Lung microvascular endothelial cell (primary cell): ENCODE measurements at regions not wholly inside any gene's neighbourhood (a gene's known extent, or its start where the extent isn't known, plus 50 kb on each side); places are given as distances from the start of the nearest gene placed in this dataset.

Experiments used
- DNase-seq, 2 donors: peaks; one replicate each; pipeline versions ENCODE4 v3.0.0 to v3.0.0-alpha.2; 2010; ENCODE audit warnings: low read depth in 2 of 2

DNA sequence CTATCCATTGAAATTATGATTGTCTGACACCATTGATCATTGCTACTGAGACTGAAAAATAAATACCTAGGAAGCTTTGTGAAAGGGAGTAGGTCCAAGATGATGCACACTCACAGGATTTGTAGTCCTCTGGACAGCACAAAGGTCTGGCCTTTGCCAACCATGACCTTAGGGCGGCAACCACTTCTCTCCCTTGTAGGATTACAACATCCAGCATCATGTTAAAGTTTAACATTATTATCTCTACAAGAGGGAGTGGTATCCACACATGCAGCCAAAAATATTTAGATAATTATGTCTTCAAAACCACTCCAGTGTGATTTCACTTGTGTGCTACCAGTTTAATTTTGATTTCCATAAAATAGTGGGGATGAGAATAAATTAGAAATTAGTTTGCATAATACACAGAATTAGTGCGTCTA, 51.1 kb upstream of the NHSL1 start:
- no peak for DNase-seq

- no peak for DNase-seq
These were observed 54.9 kb upstream of the NHSL1 start for GRCh38 chr6:138554146-138554545.

- DNase-seq: peak; percentile 33 to 70
These were observed 56.2 kb upstream of the NHSL1 start for GRCh38 chr6:138555421-138555988.

GRCh38 chr6:138557147-138557546, 57.9 kb upstream of the NHSL1 start:
- no peak for DNase-seq

DNA sequence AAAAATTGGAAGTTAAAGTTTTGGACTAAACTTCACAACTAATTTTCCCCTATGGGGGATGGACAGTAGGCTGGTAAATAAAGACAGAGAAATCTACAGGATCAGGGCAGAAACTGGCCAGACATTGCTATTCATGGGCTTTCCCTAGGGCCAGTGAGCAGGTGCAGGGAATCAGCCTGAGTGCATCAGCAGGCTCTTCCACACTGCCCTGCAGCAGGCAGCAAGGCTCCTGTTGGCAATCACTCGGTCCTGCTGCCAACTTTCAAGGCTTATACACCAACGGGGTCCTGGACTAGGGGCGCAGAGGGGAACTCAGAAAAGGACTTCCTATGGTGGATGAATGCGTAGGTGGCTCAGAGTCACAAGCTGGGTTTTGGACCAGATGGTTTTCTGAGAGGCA, 59.8 kb upstream of the NHSL1 start:
- no peak for DNase-seq

DNA sequence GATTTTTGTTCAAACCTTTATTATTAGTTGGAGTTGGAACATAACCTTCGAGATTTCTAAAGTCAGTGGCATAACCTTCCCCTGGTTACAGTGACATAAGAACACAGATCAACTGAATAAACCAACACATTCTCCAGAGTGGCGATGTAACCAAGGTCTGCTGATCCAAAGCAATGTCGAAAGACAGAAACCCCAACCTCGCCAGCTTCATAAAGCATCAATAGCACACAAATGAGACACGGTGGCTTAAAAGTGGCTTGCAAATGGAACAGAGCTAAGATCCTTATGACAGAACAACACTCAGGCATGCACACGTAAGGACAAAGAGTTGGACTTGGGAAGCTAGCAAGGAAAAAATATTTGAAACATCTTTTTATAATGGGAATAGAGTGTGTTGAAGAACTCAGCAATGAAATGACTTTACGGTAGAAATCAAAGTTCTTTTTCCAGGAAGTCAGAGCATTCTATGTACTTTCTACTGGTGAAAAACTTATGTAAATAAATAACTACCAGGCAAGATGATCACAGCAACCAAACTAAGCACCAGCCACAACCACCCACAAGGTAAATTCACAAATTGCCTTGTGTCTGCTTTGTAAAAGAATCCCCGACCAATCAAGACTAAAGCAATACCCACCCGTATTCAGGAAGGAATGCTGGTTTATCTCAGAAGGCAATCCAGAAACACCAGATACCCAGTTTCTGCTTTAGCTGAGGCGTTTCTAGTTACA, 61.0 kb upstream of the NHSL1 start:
- DNase-seq: no peak

DNA sequence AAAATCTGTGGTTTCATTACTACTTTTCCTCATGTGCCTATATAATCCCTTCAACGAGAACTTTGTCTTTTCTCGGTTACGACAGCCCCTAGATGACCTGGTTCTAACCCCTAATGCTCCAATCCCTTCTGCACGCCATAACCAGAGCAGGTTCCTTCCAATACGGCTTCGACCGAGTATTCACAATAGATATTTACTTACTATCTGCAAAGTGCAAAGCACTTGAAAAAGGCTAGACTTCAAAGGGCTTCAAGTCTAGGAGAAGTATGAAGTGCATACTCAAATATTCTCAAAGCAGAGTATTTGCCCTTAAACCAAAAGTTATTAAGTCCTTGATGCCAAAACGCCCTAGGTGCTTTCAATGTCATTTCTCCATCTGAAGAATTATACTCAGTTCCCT, 63.4 kb upstream of the NHSL1 start:
- no peak for DNase-seq

DNA sequence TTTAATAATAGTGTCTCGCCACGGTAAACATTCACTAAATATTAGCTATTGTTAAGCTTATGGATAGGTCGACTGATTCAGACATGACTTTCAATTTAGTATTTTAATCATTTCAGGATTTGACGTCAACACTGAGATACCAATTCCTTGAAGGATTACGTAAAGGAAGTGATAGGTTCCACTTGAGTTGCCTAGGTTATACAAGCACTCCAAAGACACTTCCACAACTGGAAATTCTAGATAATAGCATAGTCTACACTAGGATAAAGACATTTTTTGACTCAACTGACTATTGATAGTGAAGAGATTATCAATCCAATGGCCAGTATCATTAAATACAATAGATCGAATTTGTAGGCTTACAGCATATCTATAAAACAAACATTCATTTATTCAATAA, 63.9 kb upstream of the NHSL1 start:
- no peak for DNase-seq

- no peak for DNase-seq
These were observed 64.4 kb upstream of the NHSL1 start for GRCh38 chr6:138563650-138564049.

GRCh38 chr6:138564170-138564721, 65.0 kb upstream of the NHSL1 start:
- no peak for DNase-seq

DNA sequence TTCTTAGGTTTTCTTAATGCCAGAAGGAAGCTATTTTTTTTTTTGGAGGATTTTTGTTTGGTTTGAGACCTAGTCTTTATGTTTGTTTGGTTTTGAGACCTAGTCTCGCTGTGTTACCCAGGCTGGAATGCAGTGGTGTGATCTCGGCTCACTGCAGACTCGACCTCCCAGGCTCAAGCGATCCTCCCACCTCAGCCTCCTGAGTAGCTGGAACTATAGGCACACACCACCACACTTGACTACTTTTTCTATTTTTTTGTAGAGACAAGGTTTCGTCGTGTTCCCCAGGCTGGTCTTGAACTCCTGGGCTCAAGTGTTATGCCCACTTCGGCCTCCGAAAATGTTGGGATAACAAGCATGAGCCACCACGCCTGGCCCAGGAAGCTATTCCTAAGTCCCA, 67.8 kb upstream of the NHSL1 start:
- DNase-seq: no peak

DNA sequence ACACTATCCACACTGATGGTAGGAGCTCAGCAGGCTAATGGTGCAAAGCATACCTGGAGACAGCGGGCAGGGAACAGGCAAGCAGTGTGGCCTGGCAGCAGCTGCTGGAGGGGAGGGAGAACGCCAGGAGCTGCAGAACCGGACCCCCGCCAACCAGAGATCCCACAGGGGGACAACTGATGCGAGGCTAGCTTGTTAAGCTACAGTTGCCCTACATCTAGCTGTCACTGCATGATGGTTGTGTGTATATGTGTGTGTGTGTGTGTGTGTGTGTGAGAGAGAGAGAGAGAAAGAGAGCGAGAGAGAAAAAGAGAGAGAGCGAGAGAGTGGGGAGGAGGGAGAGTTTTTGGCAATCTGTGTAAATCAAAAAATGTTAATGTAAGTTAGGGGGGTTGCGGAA, 69.7 kb upstream of the NHSL1 start:
- DNase-seq: no peak

- no peak for DNase-seq
These were observed 70.3 kb upstream of the NHSL1 start for GRCh38 chr6:138569554-138569953.

DNA sequence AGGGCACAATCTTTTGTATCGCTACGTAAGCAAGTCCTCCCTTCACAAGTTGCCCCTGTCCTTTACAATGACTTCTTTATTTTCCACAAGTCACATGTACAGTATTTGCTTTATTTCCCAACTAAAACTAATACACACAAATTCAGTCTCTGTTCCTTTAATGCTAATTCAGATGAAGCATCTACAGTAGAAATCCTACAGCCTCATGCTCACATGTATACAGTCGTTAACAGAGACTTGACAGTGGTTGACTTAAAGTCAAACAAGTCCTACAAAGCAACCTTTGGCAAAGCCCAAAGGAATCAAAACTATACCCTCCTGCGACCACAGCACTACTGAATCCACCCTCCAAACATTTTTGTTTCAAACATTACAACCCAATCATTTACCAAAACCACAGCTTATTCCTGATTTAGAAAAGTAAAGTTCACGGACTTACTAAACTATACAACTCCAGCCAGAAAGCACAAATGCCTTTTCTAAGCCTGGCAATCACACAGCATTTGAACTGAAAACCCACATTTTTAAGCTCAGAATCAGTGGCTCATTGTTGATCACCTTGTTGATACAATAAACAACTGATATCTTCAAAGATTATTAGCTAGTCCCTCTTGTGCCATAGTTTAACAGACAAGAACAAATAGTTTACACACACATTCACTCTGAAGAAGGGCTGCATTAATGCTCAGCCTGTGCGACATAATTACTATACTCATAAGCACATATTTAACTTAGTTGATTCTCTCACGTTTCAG, 70.9 kb upstream of the NHSL1 start:
- no peak for DNase-seq

- DNase-seq: no peak
These were observed 71.4 kb upstream of the NHSL1 start for GRCh38 chr6:138570725-138571029.

DNA sequence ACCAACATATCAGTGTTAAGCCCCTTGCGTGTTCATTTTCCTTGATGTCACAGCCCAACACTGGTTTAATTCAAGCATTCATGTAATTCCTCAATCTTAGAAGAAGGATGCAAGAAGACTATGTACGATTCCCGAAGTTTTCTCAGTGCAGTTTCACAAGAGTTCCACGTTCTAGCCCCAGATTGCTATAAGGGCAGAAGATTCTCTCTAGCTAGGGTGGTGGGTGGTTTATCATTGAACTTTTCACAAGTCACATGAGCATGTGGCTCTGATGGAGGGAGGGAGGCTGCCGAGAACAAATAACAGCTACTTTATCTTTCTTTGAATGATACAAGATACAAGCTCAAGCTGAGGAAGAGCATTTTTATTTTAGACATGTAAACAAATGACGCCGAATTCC, 71.9 kb upstream of the NHSL1 start:
- DNase-seq: no peak

DNA sequence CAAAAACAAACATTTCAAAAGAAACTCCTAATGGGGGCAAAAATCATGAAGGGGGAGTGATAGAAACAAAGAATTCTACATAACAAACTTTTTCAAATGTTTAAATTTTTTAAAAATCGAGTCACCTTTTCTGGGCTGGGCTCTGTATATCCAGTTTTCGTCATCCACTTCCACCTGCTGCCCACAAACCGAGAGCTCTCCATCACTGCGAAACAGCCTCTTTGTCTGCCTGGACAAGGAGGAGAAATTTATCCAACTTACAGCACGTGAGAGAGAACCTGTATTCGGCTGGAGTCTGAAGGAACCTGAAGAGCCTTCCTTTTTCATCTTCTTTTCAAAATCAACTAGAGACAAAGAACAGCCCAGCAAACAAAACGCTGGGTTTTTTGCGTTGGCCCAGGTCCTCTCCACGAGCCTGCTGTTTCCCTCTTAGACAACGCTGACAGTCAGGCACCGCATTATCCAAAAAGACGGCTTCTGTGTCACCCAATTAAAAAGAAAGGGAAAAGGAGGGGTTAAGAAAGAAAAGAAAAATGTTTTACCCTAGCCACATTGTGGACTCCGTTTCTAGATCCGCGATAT, 72.4 kb upstream of the NHSL1 start:
- DNase-seq: no peak

DNA sequence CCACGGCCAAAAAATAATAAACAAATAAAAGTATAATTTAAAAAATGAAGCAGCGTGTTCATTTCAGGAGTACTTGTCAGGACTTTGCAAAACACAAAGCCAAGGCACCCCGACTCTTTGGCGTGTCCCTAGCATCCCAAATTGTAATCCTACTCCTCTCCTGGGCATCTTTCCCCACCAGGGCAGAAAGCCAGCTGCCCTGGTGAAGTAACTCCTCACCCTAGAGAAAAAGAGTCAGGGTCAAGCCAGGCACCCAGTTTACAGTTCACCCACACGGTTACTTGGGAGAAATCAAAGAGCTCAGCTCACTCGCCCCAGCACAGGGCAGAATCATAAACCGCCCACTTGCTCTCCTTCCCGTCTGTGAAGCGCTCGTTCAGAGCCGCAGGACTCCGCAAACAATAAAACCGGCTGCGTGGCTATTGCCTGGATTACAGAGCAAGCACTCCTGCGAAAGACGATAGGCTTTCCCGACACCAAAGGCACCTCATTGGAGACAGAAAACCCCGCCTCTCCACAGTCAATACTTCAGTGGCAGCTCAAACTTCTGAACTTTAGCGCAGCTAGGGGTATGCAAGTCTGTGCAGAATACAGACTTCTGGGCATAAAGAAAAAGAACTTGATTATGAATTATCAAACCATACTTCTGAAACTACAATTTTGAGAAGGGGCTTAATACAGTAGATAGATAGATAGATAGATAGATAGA, 73.0 kb upstream of the NHSL1 start:
- DNase-seq: peak; percentile 83 to 87

- no peak for DNase-seq
These were observed 73.6 kb upstream of the NHSL1 start for GRCh38 chr6:138572885-138573284.

DNA sequence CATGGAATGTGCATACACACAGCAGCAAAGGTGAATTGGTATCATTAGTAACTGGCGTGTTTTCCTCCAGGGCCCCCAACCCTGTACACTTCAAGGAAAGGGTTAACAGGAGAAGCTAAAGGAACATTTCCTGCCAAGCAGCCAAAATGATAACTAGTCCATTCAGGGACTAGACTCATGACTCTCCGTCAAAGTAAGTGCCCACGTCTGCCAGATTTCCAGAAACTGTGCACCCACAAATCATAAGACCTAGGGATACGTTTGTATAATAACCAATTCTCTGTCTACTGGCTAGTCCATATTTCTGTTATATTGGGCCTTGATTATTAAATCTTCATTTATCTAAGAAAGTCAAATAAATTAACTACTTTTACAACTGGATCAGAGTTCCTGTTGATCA, 76.0 kb upstream of the NHSL1 start:
- no peak for DNase-seq

DNA sequence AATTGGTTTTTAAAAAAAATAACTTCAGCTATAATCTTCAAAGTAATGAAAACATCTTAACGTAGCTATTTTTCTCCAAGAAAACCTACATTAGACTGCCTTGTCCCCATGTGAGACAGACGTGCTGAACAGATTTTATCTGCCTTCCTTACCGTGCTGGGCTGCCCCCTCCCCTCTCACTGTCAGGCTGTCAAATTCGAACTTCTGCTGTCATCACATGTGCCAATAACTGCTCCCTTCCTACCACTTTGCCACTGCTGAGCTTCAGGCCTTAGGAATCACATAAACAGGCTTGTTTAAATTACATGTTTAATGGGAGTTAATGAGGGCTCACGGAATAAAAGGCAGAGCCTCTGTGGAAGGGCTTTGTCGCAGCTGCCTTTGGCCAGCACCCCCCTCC, 77.0 kb upstream of the NHSL1 start:
- no peak for DNase-seq
